ENCODE measurements at regions not wholly inside any gene's neighbourhood (a gene's known extent, or its start where the extent isn't known, plus 50 kb on each side); places are given as distances from the start of the nearest gene placed in this dataset.

- no peak overlapping the region for H3K4me3 ChIP-seq (replicated peaks; ENCODE audit: low read depth, low read length)
- H3K36me3 ChIP-seq (ENCODE audit: control insufficient read depth, insufficient read depth, low read length) = no peaks in the 10 kb centered on the region
- no peak for DNase-seq (ENCODE audit: extremely low read depth, insufficient read length)
- TF ChIP-seq, protein P1, sequence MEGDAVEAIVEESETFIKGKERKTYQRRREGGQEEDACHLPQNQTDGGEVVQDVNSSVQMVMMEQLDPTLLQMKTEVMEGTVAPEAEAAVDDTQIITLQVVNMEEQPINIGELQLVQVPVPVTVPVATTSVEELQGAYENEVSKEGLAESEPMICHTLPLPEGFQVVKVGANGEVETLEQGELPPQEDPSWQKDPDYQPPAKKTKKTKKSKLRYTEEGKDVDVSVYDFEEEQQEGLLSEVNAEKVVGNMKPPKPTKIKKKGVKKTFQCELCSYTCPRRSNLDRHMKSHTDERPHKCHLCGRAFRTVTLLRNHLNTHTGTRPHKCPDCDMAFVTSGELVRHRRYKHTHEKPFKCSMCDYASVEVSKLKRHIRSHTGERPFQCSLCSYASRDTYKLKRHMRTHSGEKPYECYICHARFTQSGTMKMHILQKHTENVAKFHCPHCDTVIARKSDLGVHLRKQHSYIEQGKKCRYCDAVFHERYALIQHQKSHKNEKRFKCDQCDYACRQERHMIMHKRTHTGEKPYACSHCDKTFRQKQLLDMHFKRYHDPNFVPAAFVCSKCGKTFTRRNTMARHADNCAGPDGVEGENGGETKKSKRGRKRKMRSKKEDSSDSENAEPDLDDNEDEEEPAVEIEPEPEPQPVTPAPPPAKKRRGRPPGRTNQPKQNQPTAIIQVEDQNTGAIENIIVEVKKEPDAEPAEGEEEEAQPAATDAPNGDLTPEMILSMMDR (IDR thresholded peaks at IDR 0.05; ENCODE audit: insufficient read depth, low read length, poor library complexity, severe bottlenecking) = no peak
- no peaks in the 10 kb centered on the region for H3K27me3 ChIP-seq (replicated peaks; ENCODE audit: control insufficient read depth, insufficient read depth, low read length)
Observed at GRCh38 chr16:13612623-13613022, 307.3 kb upstream of the ERCC4 start.

- no peak overlapping the region for H3K4me3 ChIP-seq (replicated peaks; ENCODE audit: low read depth, low read length)
- H3K27me3 ChIP-seq (replicated peaks; ENCODE audit: control insufficient read depth, insufficient read depth, low read length) = no peaks in the 10 kb centered on the region
- TF ChIP-seq, protein P1 (IDR thresholded peaks at IDR 0.05; ENCODE audit: insufficient read depth, low read length, poor library complexity, severe bottlenecking) = no peak
- no peaks in the 10 kb centered on the region for H3K36me3 ChIP-seq (ENCODE audit: control insufficient read depth, insufficient read depth, low read length)
- DNase-seq (ENCODE audit: extremely low read depth, insufficient read length) = no peak
Observed at GRCh38 chr16:13613165-13613564, 306.8 kb upstream of the ERCC4 start.

GRCh38 chr16:13621639-13622038, 298.3 kb upstream of the ERCC4 start:
- Histone ChIP-seq H3K27me3 (replicated peaks; ENCODE audit: control insufficient read depth, insufficient read depth, low read length) (no peaks in the 10 kb centered on the region), H3K36me3 (ENCODE audit: control insufficient read depth, insufficient read depth, low read length) (no peaks in the 10 kb centered on the region), H3K4me3 (replicated peaks; ENCODE audit: low read depth, low read length) (no peak overlapping the region)
- TF ChIP-seq, protein P1 (IDR thresholded peaks at IDR 0.05; ENCODE audit: insufficient read depth, low read length, poor library complexity, severe bottlenecking) = no peak
- DNase-seq (ENCODE audit: extremely low read depth, insufficient read length) = no peak

GRCh38 chr16:13628156-13628555, 291.8 kb upstream of the ERCC4 start:
- H3K27me3 ChIP-seq (replicated peaks; ENCODE audit: control insufficient read depth, insufficient read depth, low read length) = no peaks in the 10 kb centered on the region; the same call in 1 of the 2 replicates
- no peak for DNase-seq (ENCODE audit: extremely low read depth, insufficient read length)
- no peak overlapping the region for H3K4me3 ChIP-seq (replicated peaks; ENCODE audit: low read depth, low read length)
- TF ChIP-seq, protein P1 (IDR thresholded peaks at IDR 0.05; ENCODE audit: insufficient read depth, low read length, poor library complexity, severe bottlenecking) = no peak
- no peaks in the 10 kb centered on the region for H3K36me3 ChIP-seq (ENCODE audit: control insufficient read depth, insufficient read depth, low read length)

- TF ChIP-seq, protein P1 (IDR thresholded peaks at IDR 0.05; ENCODE audit: insufficient read depth, low read length, poor library complexity, severe bottlenecking) = no peak
- no peaks in the 10 kb centered on the region for H3K36me3 ChIP-seq (ENCODE audit: control insufficient read depth, insufficient read depth, low read length)
- H3K27me3 ChIP-seq (replicated peaks; ENCODE audit: control insufficient read depth, insufficient read depth, low read length) = no peaks in the 10 kb centered on the region; the same call in 1 of the 2 replicates
- no peak overlapping the region for H3K4me3 ChIP-seq (replicated peaks; ENCODE audit: low read depth, low read length)
- DNase-seq (ENCODE audit: extremely low read depth, insufficient read length) = no peak
Observed at GRCh38 chr16:13629704-13630103, 290.2 kb upstream of the ERCC4 start.

- no peaks in the 10 kb centered on the region; the same call in 1 of the 2 replicates for H3K27me3 ChIP-seq (replicated peaks; ENCODE audit: control insufficient read depth, insufficient read depth, low read length)
Observed at GRCh38 chr16:13630374-13630773, 289.6 kb upstream of the ERCC4 start.

More at GRCh38 chr16:13630374-13630773, 289.6 kb upstream of the ERCC4 start:
- TF ChIP-seq, protein P1 (IDR thresholded peaks at IDR 0.05; ENCODE audit: insufficient read depth, low read length, poor library complexity, severe bottlenecking) = no peak
- no peak for DNase-seq (ENCODE audit: extremely low read depth, insufficient read length)
- Histone ChIP-seq H3K4me3 (replicated peaks; ENCODE audit: low read depth, low read length) (no peak overlapping the region), H3K36me3 (ENCODE audit: control insufficient read depth, insufficient read depth, low read length) (no peaks in the 10 kb centered on the region)
